Hepatocyte (in vitro differentiated cells): ENCODE measurements at regions not wholly inside any gene's neighbourhood (a gene's known extent, or its start where the extent isn't known, plus 50 kb on each side); places are given as distances from the start of the nearest gene placed in this dataset.

Source experiments
- DNase-seq: peaks from one replicate; pipeline ENCODE4 v3.0.0-alpha.2; 2016; ENCODE audit warnings: low spot score
- H2AFZ ChIP-seq: fragments of 200-600 bp; sonication (generic); 2 replicates; pipeline ENCODE4 v1.6.0; 2016; ENCODE audit warnings: antibody characterized with exemption, mild to moderate bottlenecking
- H3K27ac ChIP-seq: fragments of 200-600 bp; sonication (generic); 2 replicates; pipeline ENCODE4 v1.5.1; 2016; ENCODE audit warnings: mild to moderate bottlenecking
- H3K27me3 ChIP-seq: fragments of 200-600 bp; sonication (generic); 2 replicates; pipeline ENCODE4 v1.6.1; 2016
- H3K36me3 ChIP-seq: fragments of 200-600 bp; sonication (generic); replicated peaks from 2 replicates; pipeline ENCODE4 v1.5.1; 2016; ENCODE audit warnings: low read depth; ENCODE audit not compliant: insufficient read depth
- H3K4me1 ChIP-seq: fragments of 200-600 bp; sonication (generic); 2 replicates; pipeline ENCODE4 v1.5.1; 2016; ENCODE audit warnings: mild to moderate bottlenecking, moderate library complexity; ENCODE audit not compliant: insufficient read depth
- H3K4me2 ChIP-seq: fragments of 200-600 bp; sonication (generic); 2 replicates; pipeline ENCODE4 v1.6.0; 2016
- H3K4me3 ChIP-seq: fragments of 200-600 bp; sonication (generic); 2 replicates; pipeline ENCODE4 v1.5.1; 2016; ENCODE audit warnings: mild to moderate bottlenecking
- H3K79me2 ChIP-seq: fragments of 200-600 bp; sonication (generic); 2 replicates; pipeline ENCODE4 v1.6.0; 2017; ENCODE audit warnings: mild to moderate bottlenecking
- H3K9me2 ChIP-seq: fragments of 200-600 bp; sonication (generic); replicated peaks from 2 replicates; pipeline ENCODE4 v1.6.0; 2017; ENCODE audit warnings: mild to moderate bottlenecking; ENCODE audit not compliant: insufficient read depth
- H3K9me3 ChIP-seq: fragments of 200-600 bp; sonication (generic); 2 replicates; pipeline ENCODE4 v1.5.1; 2016; ENCODE audit warnings: low read depth, mild to moderate bottlenecking
- H4K20me1 ChIP-seq: fragments of 200-600 bp; sonication (generic); 2 replicates; pipeline ENCODE4 v1.6.0; 2016; ENCODE audit warnings: mild to moderate bottlenecking; ENCODE audit not compliant: insufficient read depth, poor library complexity, severe bottlenecking
- EZH2 ChIP-seq: fragments of 200-600 bp; sonication (generic); IDR thresholded peaks from 2 replicates; pipeline ENCODE4 v1.6.1; 2016; ENCODE audit warnings: antibody characterized with exemption, mild to moderate bottlenecking, borderline replicate concordance
- EZH2phosphoT487 ChIP-seq: fragments of 200-600 bp; sonication (generic); IDR thresholded peaks from one replicate; pipeline ENCODE4 v1.6.1; 2018; ENCODE audit warnings: antibody characterized with exemption, mild to moderate bottlenecking, low read depth, moderate library complexity; ENCODE audit not compliant: unreplicated experiment, severe bottlenecking
- WGBS: methylation state at CpG from one replicate; pipeline ENCODE4 v1.1.6; 2016; ENCODE audit warnings: low lambda C conversion rate; ENCODE audit errors: missing lambda C conversion rate; 5-methylcytosine and 5-hydroxymethylcytosine counted together
- TF ChIP-seq, protein P1 (sequence below): fragments of 200-600 bp; sonication (generic); IDR thresholded peaks from 2 replicates; pipeline ENCODE4 v1.5.1; 2016; ENCODE audit warnings: antibody characterized with exemption, mild to moderate bottlenecking; ENCODE audit not compliant: poor library complexity

DNA sequence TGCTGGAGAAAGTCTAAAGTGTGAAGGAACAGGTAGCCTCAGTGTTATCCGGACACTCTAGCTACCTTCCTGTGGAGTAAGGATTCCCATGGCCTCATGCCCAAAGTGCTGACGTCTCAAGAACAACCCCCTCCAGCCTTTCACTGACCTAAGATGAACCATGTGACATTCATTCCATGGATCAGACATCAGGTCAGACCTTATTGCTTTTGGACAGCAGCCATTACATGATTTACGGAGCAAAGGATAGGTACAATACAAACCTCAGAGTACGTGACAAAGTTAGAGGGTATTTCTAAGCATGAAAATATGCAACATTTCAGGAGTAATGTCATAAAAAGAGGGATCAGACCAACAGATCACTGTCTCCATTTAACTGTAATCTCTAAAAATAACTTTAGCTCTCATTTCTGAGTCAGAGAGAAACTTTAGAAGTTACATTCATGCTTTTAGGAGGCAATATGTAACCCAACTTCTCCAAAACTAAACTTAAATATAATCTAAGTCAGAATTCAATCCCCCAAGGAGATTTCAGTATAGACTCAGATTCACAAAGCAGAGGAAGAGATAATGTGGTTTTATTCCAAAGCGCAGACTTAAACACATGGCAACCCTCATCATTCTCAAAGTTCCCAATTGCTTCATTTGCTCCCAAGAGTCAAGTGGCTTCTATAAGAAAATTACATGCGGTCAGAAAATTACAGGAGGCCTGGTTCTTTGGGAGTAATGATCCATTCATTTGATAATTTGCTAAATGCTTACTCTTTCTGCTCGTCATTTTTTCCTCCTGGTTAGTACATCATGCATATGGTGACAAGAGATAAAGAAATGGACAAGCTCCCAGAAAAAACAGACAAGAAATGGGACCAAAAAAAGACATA, 280.4 kb downstream of the SETD4 start:
- no peaks in the 10 kb centered on the region for H3K4me1 ChIP-seq
- WGBS: 83% methylated on average over 7 of the region's 7 CpGs
- no peak for DNase-seq
- no peaks in the 10 kb centered on the region for H3K79me2 ChIP-seq
- no peaks in the 10 kb centered on the region for H3K9me3 ChIP-seq
- H3K9me2 ChIP-seq: no peaks in the 10 kb centered on the region
- H4K20me1 ChIP-seq: no peaks in the 10 kb centered on the region
- no peak overlapping the region for H2AFZ ChIP-seq
- no peak overlapping the region for H3K4me3 ChIP-seq
- H3K4me2 ChIP-seq: no peak overlapping the region
- no peaks in the 10 kb centered on the region for H3K36me3 ChIP-seq
- no peak overlapping the region for H3K27ac ChIP-seq
- no peaks in the 10 kb centered on the region for H3K27me3 ChIP-seq
- TF ChIP-seq, protein P1, sequence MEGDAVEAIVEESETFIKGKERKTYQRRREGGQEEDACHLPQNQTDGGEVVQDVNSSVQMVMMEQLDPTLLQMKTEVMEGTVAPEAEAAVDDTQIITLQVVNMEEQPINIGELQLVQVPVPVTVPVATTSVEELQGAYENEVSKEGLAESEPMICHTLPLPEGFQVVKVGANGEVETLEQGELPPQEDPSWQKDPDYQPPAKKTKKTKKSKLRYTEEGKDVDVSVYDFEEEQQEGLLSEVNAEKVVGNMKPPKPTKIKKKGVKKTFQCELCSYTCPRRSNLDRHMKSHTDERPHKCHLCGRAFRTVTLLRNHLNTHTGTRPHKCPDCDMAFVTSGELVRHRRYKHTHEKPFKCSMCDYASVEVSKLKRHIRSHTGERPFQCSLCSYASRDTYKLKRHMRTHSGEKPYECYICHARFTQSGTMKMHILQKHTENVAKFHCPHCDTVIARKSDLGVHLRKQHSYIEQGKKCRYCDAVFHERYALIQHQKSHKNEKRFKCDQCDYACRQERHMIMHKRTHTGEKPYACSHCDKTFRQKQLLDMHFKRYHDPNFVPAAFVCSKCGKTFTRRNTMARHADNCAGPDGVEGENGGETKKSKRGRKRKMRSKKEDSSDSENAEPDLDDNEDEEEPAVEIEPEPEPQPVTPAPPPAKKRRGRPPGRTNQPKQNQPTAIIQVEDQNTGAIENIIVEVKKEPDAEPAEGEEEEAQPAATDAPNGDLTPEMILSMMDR: no peak
- TF ChIP-seq EZH2: no peak
- TF ChIP-seq EZH2phosphoT487: no peak

DNA sequence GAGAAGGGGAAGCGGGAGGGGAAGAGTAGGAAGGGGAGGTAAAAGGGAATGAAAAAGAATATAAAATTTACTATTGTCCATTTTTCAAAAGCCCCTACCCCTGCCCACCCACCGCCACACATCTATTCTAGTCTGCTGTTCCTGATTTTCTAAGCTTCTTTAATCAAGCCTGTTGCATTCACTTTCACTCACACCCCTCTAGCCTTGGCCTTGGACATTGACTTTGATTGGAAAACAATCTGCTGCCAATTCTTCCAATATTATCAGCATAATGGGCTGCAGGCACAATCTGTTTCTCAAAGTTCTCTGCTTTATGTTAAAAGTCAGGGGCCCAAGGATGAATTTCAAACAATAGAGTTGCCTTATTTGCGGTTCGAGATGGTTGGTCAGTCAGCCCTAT, 281.2 kb downstream of the SETD4 start:
- 91% methylated on average over 4 of the region's 4 CpGs for WGBS
- H4K20me1 ChIP-seq: no peaks in the 10 kb centered on the region
- no peaks in the 10 kb centered on the region for H3K27me3 ChIP-seq
- no peak overlapping the region for H3K4me2 ChIP-seq
- H3K4me3 ChIP-seq: no peak overlapping the region
- no peak for TF ChIP-seq EZH2
- TF ChIP-seq EZH2phosphoT487: no peak
- TF ChIP-seq, protein P1: no peak
- no peaks in the 10 kb centered on the region for H3K36me3 ChIP-seq
- no peak for DNase-seq
- no peak overlapping the region for H3K27ac ChIP-seq
- H3K4me1 ChIP-seq: no peaks in the 10 kb centered on the region
- H2AFZ ChIP-seq: no peak overlapping the region
- no peaks in the 10 kb centered on the region for H3K9me2 ChIP-seq
- H3K9me3 ChIP-seq: no peaks in the 10 kb centered on the region
- no peaks in the 10 kb centered on the region for H3K79me2 ChIP-seq

DNA sequence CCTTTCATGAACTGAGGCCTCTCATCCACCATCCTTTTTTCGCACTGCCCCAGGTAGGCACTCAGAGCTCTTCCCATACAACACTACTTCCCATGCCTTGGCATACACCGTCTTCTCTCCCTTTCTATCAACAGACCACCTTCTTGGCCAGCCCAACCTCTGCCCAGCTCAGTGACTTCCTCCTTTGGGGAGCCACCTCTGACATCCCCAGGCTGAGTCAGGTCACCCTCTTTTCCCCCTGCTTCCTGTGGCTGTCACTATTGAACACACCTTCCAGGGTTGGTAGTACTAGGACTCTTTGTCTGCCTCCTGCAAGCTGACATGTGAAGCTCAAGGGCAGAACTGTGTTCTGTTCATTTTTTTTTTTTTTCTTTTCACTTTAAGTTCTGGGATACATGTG, 283.2 kb downstream of the SETD4 start:
- Histone ChIP-seq H3K79me2 (no peaks in the 10 kb centered on the region), H3K4me3 (no peak overlapping the region), H3K4me1 (no peaks in the 10 kb centered on the region), H3K27me3 (no peaks in the 10 kb centered on the region), H3K27ac (no peak overlapping the region), H3K4me2 (no peak overlapping the region), H4K20me1 (no peaks in the 10 kb centered on the region), H2AFZ (no peak overlapping the region), H3K9me3 (no peaks in the 10 kb centered on the region), H3K36me3 (no peaks in the 10 kb centered on the region), H3K9me2 (no peaks in the 10 kb centered on the region)
- 100% methylated on average over 2 of the region's 2 CpGs for WGBS
- no peak for DNase-seq
- TF ChIP-seq EZH2phosphoT487: no peak
- TF ChIP-seq EZH2: no peak
- TF ChIP-seq, protein P1: no peak
